Activated CD8-positive, alpha-beta T cell treated with anti-CD3 and anti-CD28 coated beads for 36 hours (primary cell): ENCODE measurements at regions not wholly inside any gene's neighbourhood (a gene's known extent, or its start where the extent isn't known, plus 50 kb on each side); places are given as distances from the start of the nearest gene placed in this dataset.

Source experiments
- ATAC-seq: fragments of 200-7000 bp; cut with Tn5 transposase; one replicate; pipeline ENCODE4 v1.10.0; 2021; ENCODE audit warnings: mild to moderate bottlenecking, moderate library complexity
- CTCF ChIA-PET: fragments of 350-600 bp; sonication (Branson Sonifier 250); formaldehyde crosslinking; loops from one replicate; lab custom pipeline; 2021; ENCODE audit warnings: antibody characterized with exemption; lab: Charles Lee
- POLR2A ChIA-PET: fragments of 350-600 bp; sonication (Branson Sonifier 250); formaldehyde crosslinking; loops from one replicate; lab custom pipeline; 2021; ENCODE audit warnings: antibody characterized with exemption; lab: Charles Lee
- DNase-seq: peaks from one replicate; pipeline ENCODE4 v3.0.0-alpha.2; 2020
- H3K27ac Mint-ChIP-seq: one replicate; pipeline ENCODE4 v1.8.0; 2021; ENCODE audit warnings: mild to moderate bottlenecking, mixed read lengths
- H3K27me3 Mint-ChIP-seq: one replicate; pipeline ENCODE4 v1.8.0; 2021; ENCODE audit warnings: mixed read lengths
- H3K36me3 Mint-ChIP-seq: one replicate; pipeline ENCODE4 v1.8.0; 2021; ENCODE audit warnings: low read depth, mixed read lengths
- H3K4me1 Mint-ChIP-seq: one replicate; pipeline ENCODE4 v1.8.0; 2021; ENCODE audit warnings: low read depth, mixed read lengths
- H3K4me3 Mint-ChIP-seq: one replicate; pipeline ENCODE4 v1.8.0; 2021; ENCODE audit warnings: mild to moderate bottlenecking, moderate library complexity, mixed read lengths
- H3K9me3 Mint-ChIP-seq: one replicate; pipeline ENCODE4 v1.8.0; 2021; ENCODE audit warnings: mixed read lengths
- intact Hi-C: fragments of 100-400 bp; cut with micrococcal nuclease; formaldehyde crosslinking; loops from one replicate; pipeline ENCODE4 v1.10.0; 2022
- TF ChIP-seq, protein P1 (sequence below): fragments of 200-600 bp; IDR thresholded peaks from one replicate; pipeline ENCODE4 v1.8.0; 2022; ENCODE audit warnings: antibody characterized with exemption, mild to moderate bottlenecking

DNA sequence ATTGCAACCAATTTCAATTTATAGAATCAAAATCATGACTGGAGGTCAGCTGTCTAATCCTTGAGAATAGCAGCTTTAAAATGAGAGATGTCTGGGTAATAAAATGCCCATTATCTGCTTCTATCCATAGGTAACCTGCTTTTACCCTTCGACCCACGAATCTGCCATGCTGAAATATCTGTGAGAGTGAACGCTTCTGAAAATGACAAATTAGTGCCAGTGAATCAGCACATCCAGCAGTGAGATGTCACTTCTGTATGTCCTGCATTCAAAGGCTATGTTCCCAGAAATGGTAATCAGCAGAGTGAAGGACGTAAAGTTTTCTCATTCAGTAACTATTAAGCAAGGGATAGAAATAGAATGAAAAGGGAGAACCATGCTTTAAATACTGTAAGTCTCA is 532.4 kb upstream of the ITGA1 start:
- intact Hi-C loops, result no loop called here
- H3K27ac Mint-ChIP-seq, result no peak overlapping the region
- H3K27me3 Mint-ChIP-seq, result no peaks in the 10 kb centered on the region
- H3K9me3 Mint-ChIP-seq, result peaks cover 3% of the 10 kb centered on the region
- TF ChIP-seq, protein P1, sequence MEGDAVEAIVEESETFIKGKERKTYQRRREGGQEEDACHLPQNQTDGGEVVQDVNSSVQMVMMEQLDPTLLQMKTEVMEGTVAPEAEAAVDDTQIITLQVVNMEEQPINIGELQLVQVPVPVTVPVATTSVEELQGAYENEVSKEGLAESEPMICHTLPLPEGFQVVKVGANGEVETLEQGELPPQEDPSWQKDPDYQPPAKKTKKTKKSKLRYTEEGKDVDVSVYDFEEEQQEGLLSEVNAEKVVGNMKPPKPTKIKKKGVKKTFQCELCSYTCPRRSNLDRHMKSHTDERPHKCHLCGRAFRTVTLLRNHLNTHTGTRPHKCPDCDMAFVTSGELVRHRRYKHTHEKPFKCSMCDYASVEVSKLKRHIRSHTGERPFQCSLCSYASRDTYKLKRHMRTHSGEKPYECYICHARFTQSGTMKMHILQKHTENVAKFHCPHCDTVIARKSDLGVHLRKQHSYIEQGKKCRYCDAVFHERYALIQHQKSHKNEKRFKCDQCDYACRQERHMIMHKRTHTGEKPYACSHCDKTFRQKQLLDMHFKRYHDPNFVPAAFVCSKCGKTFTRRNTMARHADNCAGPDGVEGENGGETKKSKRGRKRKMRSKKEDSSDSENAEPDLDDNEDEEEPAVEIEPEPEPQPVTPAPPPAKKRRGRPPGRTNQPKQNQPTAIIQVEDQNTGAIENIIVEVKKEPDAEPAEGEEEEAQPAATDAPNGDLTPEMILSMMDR, result no peak
- H3K4me1 Mint-ChIP-seq, result no peaks in the 10 kb centered on the region
- H3K4me3 Mint-ChIP-seq, result no peak overlapping the region
- ChIA-PET CTCF (no interaction called here), POLR2A (no interaction called here)
- no peaks in the 10 kb centered on the region for H3K36me3 Mint-ChIP-seq
- DNase-seq (no peak), ATAC-seq (no peak)

DNA sequence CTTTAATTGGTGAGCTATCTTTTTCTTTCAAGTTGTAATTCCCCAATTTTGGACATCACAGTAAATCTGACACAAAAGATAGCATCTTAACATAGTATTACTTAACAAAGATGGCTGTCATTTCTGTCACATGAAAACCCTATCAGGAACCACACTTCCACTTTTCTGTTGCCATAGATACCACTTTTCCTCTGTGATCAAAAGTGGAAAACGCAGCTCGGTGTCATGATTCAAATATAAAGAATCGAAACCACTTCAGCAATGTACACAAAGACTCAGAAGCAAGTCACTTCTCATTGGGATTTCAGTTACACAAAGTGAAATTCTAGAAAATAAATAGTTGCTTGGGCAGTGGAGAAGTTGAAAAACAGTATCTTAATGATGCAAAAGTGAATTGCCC is 524.9 kb upstream of the ITGA1 start:
- intact Hi-C loops, result no loop called here
- no peak overlapping the region for H3K27ac Mint-ChIP-seq
- POLR2A ChIA-PET, result interaction anchor here (0.6 kb wide), 1 partner anchor 102 kb away, joined by 3 read pairs; no protein-coding TSS in a partner anchor
- DNase-seq, result no peak
- H3K4me1 Mint-ChIP-seq, result no peaks in the 10 kb centered on the region
- TF ChIP-seq, protein P1, result no peak
- CTCF ChIA-PET, result no interaction called here
- H3K4me3 Mint-ChIP-seq, result no peak overlapping the region
- no peak for ATAC-seq
- no peaks in the 10 kb centered on the region for H3K27me3 Mint-ChIP-seq
- no peaks in the 10 kb centered on the region for H3K9me3 Mint-ChIP-seq
- no peaks in the 10 kb centered on the region for H3K36me3 Mint-ChIP-seq

DNA sequence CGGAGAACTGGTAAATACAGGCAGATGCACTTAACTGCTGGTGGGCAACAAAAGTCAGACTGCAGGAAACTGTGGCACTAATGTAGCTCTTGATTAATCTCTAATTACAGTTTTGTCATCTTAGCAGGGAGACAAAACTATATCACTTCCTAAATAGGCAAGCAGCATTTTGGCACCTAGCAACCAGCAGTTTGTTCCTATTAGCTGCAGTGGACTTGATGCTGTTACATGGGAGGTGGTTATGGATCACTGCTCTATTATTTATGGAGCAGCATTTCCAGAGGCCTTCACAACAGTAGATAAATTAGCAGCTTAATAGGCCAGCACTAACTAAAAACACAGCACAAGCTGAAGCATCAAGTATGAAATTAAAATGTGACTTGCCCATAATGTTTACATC is 518.3 kb upstream of the ITGA1 start:
- POLR2A ChIA-PET, result no interaction called here
- ATAC-seq (no peak), DNase-seq (no peak)
- TF ChIP-seq, protein P1, result no peak
- Mint-ChIP-seq H3K4me1 (no peaks in the 10 kb centered on the region), H3K27me3 (no peaks in the 10 kb centered on the region), H3K36me3 (no peaks in the 10 kb centered on the region), H3K27ac (no peak overlapping the region), H3K9me3 (no peaks in the 10 kb centered on the region), H3K4me3 (no peak overlapping the region)
- intact Hi-C loops, result no loop called here
- CTCF ChIA-PET, result no interaction called here

DNA sequence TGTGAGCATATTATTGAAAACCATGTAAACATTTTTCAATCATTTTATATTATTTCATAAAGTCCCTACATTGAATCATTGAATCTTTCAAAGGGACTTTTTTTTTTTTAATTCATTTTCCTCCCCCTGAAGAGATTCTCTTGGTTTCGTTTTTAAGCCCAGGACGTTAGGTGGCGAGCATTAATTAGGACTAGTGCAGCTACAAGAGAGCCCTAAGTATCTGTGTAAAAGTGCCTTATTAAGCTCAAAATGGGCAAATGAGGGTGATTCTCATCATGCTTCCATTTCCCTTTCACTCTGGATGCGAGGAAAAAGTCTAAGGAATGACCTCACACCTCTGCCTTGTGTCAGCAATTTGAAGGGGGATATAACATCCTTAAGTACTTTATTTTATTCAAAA is 517.9 kb upstream of the ITGA1 start:
- CTCF ChIA-PET, result no interaction called here
- no peaks in the 10 kb centered on the region for H3K36me3 Mint-ChIP-seq
- no peaks in the 10 kb centered on the region for H3K4me1 Mint-ChIP-seq
- no peak overlapping the region for H3K4me3 Mint-ChIP-seq
- H3K9me3 Mint-ChIP-seq, result no peaks in the 10 kb centered on the region
- POLR2A ChIA-PET, result interaction anchor here (0.5 kb wide), 1 partner anchor 47 kb away, joined by 3 read pairs; no protein-coding TSS in a partner anchor
- no peak overlapping the region for H3K27ac Mint-ChIP-seq
- H3K27me3 Mint-ChIP-seq, result no peaks in the 10 kb centered on the region
- no peak for DNase-seq
- no peak for ATAC-seq
- TF ChIP-seq, protein P1, result no peak
- intact Hi-C loops, result no loop called here

DNA sequence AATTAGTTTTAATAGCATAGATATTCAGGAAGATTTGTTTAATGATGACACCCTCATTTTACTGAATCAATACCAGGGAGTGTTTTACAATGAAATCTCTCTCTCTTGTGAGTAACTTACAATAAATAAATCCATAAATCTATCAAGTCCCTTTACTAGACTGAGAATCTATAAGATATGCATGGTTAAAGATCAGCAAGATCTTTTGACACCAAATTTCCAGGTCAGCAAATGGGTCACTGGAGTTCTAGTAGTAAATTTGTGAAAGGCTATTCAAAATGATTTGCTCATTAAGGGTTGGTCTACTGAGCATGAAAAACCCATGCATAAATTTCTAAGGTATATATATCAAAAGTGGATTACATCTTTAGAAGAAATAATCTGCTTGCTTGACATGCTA is 512.1 kb upstream of the ITGA1 start:
- Mint-ChIP-seq H3K4me1 (no peaks in the 10 kb centered on the region), H3K27ac (no peak overlapping the region), H3K36me3 (no peaks in the 10 kb centered on the region), H3K27me3 (no peaks in the 10 kb centered on the region), H3K9me3 (peaks cover 2% of the 10 kb centered on the region), H3K4me3 (no peak overlapping the region)
- TF ChIP-seq, protein P1, result no peak
- DNase-seq (no peak), ATAC-seq (no peak)
- ChIA-PET CTCF (no interaction called here), POLR2A (no interaction called here)
- intact Hi-C loops, result no loop called here
